GM18873 (cell line): ENCODE measurements at regions not wholly inside any gene's neighbourhood (a gene's known extent, or its start where the extent isn't known, plus 50 kb on each side); places are given as distances from the start of the nearest gene placed in this dataset.

Source experiments
- ATAC-seq: cut with Tn5 transposase; IDR thresholded peaks from one replicate; pipeline ENCODE4 v1.9.1; 2021; ENCODE audit warnings: mild to moderate bottlenecking, moderate library complexity, moderate number of reproducible peaks; ENCODE audit not compliant: unreplicated experiment, low FRiP score

DNA sequence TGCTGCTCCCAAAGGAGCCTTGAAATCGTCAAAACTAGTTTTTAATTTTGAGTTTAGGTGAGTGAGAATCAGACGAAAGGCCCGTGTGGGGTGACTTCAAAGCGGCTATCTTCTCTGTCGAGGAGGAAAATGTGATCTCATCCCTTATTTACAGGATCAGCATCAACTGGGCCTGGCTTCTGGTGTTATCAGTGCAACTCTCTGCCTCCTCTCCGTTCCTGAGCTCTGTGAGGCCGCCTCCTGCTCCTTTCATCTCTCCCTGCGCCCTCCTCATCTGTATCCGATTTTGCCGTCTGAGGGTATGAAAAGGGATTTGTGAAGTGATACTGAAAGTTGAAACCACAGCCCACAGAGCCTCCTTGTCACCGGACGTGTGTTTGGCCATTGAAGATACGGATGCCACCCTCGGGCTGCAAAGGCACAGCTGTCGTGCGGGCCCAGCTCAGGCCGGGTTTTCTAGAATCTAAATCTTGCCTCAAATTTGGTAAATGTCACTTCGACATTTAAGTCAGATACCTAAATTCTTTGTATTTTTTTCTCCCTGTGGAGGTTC, 408.7 kb upstream of the ADARB2 start:
- no peak for ATAC-seq

DNA sequence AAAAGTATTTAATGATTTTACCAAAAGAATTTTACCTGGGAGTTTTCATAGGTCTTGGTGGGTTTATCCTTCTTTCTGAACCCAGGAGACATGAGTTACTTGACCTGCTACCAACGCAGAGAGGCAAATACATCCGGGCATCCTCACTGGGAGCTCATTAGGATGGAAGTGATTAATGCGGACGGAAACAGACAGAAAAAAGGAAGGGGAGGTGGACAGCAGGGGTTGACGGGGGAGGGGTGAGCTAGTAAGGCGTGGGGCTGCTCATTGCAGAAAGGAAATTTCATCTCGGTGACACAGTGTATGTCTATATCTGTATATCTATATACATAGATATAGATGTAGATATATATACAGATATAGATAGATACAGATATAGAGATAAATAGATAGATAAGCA, 408.2 kb upstream of the ADARB2 start:
- no peak for ATAC-seq

DNA sequence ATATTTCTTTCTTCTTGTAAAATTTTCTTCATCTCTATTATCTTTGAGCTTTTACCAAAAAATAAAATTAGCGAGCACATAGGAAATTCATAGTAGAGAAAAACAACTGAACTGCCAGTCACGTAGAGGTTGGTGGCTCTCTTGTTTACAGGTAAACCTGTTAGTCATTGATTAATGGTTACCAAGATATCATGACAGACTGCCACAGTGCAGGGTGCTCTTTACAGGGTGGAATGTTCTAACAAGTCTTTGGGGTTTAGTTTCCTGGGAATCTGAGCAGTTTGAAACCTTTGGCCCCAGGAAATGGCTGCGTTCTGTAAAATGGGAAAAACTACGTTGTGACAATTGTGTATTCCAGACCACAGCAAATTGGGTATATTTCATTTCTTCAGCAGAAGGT, 407.3 kb upstream of the ADARB2 start:
- ATAC-seq = no peak

DNA sequence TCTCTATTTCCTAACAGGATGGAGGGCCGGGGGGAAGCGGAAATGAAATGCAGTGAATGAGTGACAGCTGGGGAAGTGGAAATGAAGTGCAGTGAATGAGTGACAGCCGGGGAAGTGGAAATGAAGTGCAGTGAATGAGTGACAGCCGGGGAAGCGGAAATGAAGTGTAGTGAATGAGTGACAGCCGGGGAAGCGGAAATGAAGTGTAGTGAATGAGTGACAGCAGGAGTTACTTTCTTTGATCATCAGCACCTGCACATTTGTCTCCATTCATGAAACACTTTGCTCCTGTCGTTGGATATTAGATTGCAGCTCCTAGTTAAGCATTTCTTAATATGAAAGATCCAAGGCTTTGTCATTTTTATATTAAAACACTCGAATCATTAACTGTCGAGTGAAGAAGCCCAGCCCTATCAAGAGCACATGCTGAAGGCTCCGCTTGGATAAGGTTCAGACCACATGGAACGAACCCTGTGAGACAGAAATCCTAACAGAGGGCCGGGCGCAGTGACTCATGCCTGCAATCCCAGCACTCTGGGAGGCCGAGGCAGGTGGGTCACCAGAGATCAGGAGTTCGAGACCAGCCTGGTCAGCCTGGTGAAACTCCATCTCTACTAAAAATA, 406.0 kb upstream of the ADARB2 start:
- no peak for ATAC-seq

DNA sequence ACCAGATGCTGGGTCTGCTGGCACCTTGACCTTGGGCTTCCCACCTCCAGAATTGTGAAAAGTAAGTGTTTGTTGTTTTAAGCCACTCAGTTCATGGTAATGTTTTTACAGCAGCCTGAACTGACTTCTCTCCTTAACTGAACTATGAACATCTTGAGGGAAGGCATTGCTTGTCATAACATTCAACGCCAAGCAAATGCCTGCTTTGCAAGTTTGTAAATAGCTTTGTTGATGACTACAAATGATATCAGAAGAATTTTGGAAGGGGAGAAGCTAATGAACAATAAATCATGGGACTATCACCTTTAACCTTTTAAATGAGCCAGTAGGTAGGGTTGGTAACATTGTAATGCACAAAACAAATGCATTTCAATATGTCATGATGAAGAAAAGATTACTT, 402.4 kb upstream of the ADARB2 start:
- ATAC-seq = no peak

DNA sequence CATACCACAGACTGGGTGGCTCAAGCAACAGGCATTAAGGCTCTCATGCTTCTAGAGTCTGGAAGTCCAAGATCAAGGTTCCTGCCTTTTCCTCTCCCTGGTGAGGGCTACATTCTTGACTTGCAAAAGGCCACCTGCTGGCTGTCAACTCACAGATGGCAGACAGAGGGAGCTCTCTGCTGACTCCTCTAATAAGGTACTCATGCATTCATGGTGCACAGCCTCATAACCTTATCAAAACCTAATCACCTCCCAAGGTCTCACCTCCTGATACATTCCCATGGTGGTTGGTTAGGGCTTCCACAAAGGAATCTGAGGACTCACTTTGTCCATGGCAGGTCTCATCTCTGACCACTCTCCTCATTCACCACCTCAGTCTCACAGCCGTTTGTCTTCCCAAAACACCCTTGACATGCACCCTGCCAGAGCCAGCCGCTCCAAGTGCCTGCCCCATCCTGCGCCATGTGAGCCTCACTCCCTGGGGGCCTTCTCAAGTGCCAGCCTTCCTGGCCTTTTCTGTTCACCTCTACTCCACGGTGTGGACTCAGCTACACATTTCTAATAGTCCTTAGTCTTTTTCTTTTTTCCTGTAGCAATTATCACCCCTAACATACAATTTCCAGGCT, 400.3 kb upstream of the ADARB2 start:
- ATAC-seq = no peak

DNA sequence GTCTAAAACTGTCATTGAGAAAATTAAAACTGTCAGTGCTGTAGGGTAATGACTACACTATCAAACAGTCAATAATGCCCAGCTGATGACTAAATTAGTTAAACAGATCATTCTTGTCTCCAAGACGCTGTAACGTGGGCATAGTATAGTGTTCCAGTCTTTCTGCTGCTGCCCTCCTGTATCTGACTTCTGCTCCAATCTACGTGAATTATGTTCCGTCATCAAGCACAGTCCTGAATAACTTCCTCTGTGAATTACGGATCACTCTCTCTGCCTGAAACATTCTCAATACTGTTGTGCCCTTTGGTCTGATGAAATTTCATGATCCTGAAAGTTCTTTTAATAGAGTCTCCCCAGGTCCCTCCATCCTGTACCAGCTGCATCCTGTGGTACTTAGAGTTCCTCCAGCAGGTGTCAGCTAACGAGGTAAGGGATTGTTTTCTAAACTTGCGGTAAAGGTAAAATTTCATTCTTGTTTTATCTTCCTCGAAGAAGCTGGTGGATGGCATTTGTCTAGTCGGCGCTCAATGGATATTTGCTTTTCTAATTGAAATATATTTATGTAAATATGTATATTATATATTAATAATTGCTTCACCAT, 393.5 kb upstream of the ADARB2 start:
- ATAC-seq = no peak

DNA sequence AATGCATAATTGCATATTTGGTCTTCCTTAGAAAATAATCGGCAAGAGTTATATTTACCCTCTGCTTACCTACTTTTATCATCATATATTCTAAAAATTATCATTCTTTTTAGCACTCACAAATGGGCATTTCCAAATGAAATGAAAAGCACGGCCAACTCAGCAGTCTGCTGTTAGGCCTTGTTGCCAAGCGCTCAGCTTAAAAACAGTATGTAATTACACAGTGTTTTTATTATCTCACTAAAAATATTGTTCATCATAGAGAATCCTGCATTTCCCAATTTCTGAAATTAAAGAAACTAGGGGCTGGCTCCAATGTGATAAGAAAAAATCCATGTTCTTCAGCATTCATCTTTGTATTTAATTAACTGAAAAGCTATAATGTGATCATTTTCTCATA, 391.7 kb upstream of the ADARB2 start:
- no peak for ATAC-seq

DNA sequence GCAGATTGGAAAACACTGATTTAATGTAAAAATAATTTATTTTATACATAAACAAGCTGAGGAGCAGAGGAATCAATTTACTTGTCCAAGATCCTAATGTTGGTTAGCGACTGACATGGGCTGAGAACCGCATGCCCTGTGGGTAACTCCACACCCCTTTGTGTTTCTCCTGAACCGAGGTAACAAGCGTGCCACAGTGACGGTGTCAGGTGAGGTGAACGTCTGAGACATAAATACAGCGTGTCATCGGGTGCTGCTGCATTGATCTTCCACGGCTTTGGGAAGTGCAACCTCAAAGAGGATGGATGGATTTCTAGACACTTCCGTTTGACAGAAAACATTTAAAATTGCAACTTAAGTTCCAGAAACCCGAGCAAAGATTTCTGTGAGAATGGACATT, 386.8 kb upstream of the ADARB2 start:
- ATAC-seq = no peak

DNA sequence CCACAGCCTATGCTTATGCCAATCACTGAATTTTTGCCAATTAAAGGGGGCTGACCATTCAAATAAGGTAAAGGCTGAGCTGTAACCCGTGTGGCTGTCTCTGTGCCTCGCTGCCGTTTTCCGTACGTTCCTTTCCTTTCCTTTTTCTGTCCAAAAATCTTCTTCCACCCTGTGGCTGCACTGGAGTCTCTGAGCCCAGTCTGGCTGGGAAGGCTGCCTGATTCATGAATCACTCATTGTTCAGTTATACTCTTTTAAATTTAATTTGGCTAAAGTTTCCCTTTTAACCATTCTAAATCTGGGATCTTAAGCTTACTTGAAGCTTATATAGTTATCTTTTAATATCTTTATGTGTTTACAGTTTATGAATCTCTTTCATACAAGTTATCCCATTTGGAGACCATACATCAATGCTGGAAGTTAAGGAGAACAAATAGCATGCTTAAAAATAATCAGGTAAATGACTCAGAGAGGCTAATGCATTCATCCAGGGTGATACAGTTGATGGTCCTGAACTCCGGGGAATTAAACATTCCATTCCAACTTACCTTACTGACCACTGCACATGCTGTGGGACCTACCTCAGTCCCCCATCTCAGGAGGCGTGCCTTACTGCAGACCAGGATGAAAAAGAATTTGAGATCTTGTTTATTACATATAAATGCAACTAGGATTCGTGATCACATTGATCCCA, 385.3 kb upstream of the ADARB2 start:
- ATAC-seq = no peak

DNA sequence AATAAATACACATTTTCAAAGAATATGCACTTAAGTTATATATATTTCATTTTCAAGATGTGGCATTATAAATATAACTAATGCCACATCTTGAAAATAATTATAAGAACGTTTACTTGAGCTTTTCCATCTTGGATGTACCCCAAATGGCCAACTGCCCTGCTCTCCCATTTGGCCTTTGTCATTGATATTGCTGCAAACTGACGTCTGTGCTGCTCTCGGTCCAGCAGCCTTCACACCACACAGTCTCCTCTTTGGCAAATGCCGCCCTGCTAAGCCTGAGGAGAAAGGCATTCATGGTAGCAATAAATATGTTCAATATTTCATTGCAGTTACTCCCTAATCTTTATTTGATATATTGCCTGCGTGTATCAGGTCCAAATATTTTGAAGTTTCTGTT, 384.6 kb upstream of the ADARB2 start:
- no peak for ATAC-seq

DNA sequence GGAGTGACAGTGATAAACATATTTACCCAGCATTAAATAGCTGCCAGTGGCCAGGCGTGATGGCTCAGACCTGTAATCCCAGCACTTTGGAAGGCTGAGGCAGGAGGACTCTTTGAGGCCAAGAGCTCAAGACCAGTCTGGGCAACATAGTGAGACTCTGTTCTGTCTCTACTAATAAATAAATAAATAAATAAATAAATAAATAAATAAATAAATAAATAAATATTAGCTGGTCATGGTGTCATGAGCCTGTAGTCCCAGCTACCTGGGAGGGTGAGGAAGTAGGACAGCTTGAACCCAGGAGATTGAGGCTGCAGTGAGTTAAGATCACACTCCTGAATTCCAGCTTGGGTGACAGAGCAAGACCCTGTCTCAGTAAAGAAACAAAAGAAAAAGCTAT, 384.0 kb upstream of the ADARB2 start:
- no peak for ATAC-seq

DNA sequence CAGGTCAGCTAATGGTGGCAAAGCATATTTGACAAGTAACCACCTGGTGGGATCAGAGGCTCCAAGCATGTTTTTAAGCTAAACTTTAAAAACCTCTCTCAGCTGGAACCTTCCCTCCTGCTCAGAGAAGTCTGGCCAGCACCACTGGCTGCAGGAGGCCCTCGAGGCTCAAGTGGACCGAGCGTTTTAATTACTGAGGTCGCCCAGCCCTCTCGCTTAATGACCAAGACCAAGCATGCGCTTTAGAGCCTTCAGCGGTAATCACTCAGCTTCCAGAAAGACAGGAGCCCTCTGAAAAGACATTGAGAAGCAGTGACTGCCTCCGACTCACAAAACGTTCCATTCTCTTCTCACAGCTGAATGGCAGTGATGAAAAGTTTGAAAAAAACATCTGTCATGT, 383.4 kb upstream of the ADARB2 start:
- ATAC-seq = no peak

DNA sequence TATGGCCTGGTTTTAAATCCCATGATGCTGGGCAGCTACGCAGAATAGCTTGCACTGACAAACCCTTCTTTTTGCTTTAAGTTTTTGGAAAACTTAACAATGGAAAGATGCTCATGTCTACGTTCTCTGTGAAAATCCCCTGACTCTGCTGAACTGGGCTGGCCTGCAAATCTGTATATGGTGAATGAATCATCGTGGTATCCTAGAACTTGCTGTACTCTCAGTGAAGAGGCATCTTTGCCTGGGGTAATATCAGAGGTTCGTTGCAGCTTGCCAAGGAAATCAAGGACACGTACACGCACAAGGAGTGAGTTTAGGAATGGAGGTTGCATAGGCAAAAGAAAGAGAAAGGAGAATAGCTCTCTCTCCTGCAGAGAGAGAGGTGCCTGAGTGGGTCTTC, 382.0 kb upstream of the ADARB2 start:
- ATAC-seq = no peak

DNA sequence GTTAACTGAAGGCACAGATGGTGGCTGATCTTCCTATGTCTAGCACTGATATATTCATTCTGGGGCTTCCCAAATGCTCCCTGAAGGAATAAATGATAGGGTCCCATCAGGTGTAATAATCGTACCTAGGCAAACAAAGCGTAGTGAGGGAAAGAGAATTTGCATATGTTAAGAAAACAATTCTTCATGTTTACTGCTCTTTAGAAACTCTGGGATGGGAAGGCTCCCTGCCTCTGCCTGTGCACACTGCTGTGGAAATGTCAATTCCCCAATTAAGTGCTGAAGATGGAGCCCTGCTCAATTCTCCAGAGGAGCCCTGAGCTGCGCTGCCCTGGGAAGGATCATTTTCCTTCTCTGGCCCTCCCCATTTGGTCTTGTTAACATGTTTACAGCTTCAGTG, 380.9 kb upstream of the ADARB2 start:
- no peak for ATAC-seq

DNA sequence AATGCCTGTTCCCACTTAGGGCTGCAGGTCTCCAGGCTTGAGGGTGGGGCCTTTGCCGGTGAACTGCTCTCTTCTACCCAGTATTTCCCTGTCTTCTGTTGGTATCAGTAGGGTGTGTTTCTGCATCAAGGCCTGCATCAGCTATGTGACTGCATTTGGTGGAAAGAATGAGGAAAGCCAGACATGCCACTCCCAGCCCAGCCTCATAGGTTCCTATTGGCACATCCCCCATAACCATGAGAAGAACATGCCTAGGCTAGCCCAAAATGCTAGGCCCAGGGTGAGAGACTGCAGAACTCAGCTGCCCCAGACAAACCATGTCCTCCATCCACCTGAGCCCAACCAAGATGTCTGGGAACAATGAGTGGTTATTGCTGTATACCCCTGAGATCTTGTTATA, 380.3 kb upstream of the ADARB2 start:
- no peak for ATAC-seq

DNA sequence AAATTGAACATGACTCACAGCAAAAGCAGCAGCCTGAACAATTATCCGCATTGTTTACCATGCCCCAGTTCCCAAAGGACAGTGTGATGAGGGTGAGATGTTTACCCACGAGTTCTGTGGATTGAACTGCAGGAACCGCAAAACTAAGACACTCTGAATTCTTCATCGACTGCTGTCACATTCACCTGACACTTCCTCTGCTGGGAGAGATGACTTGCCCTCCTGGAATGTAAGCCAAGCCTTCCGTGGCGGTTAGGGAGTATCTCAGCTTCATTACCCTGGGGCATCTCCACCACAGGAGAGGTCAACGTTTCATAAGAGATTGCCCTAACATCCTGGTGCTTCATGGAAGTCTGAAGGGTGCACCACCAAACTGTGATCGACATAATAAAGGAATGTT, 374.6 kb upstream of the ADARB2 start:
- ATAC-seq = no peak

DNA sequence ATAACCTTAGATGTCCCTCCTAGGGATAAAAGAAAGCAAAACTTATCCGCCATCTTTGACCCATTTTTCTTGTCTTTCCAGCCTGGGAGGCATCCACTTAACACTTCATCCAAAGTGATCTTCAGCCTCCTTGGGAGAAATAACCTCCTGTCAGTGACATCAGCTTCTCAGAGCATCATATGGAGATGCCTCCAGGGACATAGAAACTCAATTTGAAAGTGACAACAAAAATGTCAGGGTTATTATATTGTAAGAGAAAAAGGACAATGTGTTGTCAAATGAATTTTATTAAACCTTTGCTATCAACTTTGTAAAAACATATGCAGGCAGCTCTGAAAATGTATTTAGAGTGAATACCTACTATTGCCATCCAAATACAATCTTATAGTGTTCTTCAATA, 371.2 kb upstream of the ADARB2 start:
- no peak for ATAC-seq

DNA sequence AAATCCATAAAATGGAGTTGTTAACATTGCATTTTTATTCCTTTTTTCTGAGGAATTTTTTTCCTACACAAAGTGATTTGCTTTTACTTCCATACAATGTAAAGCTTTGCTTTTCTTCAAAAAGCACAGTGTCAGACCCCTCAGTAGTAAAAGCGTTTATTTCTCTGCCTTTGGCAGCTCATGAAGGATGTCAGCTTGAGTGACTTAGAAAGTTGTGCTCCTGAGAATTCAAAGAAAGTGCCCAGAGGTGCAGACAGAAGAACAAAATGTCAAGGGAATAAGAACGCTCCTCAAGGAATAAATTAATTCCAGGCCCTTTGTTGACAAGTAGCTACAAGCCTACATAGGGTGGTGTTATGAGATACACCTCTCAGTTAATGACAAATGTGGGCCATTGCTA, 369.3 kb upstream of the ADARB2 start:
- no peak for ATAC-seq

DNA sequence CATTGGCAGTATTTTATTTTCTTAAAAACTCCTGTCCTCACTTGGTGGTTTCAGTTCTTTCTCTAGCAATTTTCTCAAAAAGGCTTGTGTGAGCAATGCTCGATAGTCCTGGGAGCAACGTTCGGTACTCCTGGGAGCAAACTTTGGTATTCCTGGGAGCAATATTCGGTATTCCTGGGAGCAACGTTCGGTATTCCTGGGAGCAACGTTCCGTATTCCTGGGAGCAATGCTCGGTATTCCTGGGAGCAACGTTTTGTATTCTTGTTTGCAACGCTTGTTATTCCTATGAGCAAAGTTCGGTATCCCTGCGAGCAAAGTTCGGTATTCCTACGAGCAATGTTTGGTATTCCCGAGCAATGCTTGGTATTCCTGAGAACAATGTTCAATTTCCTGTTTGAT, 362.0 kb upstream of the ADARB2 start:
- ATAC-seq = no peak

DNA sequence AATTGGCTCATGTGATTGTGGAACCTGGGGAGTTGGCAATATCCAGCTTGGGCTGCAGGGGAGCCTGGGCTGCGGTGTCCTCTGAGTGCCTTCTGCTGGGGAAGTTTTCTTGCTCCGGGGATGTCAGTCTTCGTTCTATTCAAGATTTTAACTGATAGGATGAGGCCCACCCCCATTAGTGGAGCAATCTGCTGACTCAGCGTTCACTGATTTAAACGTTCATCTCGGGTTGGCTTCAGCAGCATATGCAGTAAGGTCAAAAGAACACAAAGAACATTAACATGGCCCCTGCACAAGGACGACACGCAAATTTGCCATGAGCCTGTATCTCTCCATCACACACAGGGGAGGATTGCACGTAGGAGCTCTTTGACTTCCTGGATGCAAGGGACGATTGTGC, 360.6 kb upstream of the ADARB2 start:
- no peak for ATAC-seq

DNA sequence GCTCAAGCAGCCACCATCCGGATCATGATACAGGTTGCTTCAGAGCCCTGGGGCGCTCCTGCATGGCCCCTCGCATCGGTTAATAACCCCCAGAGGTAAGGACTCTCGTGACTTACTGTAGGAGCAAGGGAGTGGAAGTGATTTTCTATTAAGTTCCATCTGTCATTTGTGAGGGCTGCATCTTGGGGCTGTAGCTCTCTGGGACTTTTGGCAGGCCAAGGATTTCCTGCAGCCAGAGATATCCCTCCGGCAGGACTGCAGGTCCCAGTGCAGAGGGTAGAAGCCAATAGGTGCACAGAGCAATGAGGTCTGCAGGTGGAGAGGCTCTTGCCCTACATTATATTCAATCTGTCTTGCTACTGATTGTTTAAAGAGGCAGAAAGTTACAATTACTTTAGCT, 356.8 kb upstream of the ADARB2 start:
- ATAC-seq = no peak
